ENCODE measurements at regions not wholly inside any gene's neighbourhood (a gene's known extent, or its start where the extent isn't known, plus 50 kb on each side); places are given as distances from the start of the nearest gene placed in this dataset.
"Not testable (repeated sequence)": the region's sequence is repeated elsewhere in the genome, so short reads cannot be mapped to it uniquely, and the experiment has no call there.

- no peak for DNase-seq (ENCODE audit: low read depth in 1 of 2, low spot score in 1 of 2)
- no peaks in the 10 kb centered on the region for H3K36me3 ChIP-seq
- H3K27me3 ChIP-seq: no peaks in the 10 kb centered on the region
- no peak for TF ChIP-seq CTCF (IDR thresholded peaks at IDR 0.05; ENCODE audit: low read depth, low read length)
- H3K4me3 ChIP-seq: no peak overlapping the region
- no peaks in the 10 kb centered on the region for H3K9me3 ChIP-seq (ENCODE audit: low read depth)
- no peak overlapping the region for H3K27ac ChIP-seq
- H3K4me1 ChIP-seq (ENCODE audit: low read depth): no peaks in the 10 kb centered on the region
These were observed 141.6 kb upstream of the ARHGEF26 start for GRCh38 chr3:153979418-153980251.

- H3K4me3 ChIP-seq: no peak overlapping the region
- H3K9me3 ChIP-seq (ENCODE audit: low read depth): no peaks in the 10 kb centered on the region
- no peaks in the 10 kb centered on the region for H3K36me3 ChIP-seq
- no peak for TF ChIP-seq CTCF (IDR thresholded peaks at IDR 0.05; ENCODE audit: low read depth, low read length)
- no peaks in the 10 kb centered on the region for H3K27me3 ChIP-seq
- H3K27ac ChIP-seq: no peak overlapping the region
- DNase-seq (ENCODE audit: low read depth in 1 of 2, low spot score in 1 of 2): no peak
- no peaks in the 10 kb centered on the region for H3K4me1 ChIP-seq (ENCODE audit: low read depth)
These were observed 141.0 kb upstream of the ARHGEF26 start for GRCh38 chr3:153980252-153980590.

DNA sequence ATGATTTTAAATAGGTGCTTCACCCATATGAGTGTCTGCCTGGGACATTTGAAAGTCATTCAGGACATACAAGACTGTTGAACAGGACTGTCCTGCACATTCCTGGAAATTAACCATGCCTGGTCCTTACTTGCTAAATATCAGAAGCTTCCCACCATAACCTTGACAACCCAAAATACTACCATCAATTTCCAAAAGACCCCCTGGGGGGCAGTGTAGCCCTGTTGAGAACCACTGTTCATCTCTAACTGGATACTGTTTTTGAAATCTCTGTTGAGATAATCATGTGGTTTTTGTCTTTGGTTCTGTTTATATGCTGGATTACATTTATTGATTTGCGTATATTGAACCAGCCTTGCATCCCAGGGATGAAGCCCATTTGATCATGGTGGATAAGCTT is 123.8 kb upstream of the ARHGEF26 start:
- peak; percentile 33 for TF ChIP-seq CTCF (IDR thresholded peaks at IDR 0.05; ENCODE audit: low read depth, low read length)
- not testable (repeated sequence) for H3K9me3 ChIP-seq (ENCODE audit: low read depth); H3K4me1 ChIP-seq (ENCODE audit: low read depth); H3K27ac ChIP-seq; H3K27me3 ChIP-seq; H3K4me3 ChIP-seq; H3K36me3 ChIP-seq
- peak; percentile 13 to 40 for DNase-seq (ENCODE audit: low read depth in 1 of 2, low spot score in 1 of 2)

- no peak for DNase-seq (ENCODE audit: low read depth in 1 of 2, low spot score in 1 of 2)
- TF ChIP-seq CTCF (IDR thresholded peaks at IDR 0.05; ENCODE audit: low read depth, low read length): no peak
These were observed 117.5 kb upstream of the ARHGEF26 start for GRCh38 chr3:154003649-154004048.

GRCh38 chr3:154011036-154011435 is 110.2 kb upstream of the ARHGEF26 start:
- no peak for DNase-seq (ENCODE audit: low read depth in 1 of 2, low spot score in 1 of 2)
- H3K4me1 ChIP-seq (ENCODE audit: low read depth): no peaks in the 10 kb centered on the region
- H3K27me3 ChIP-seq: no peaks in the 10 kb centered on the region
- TF ChIP-seq CTCF (IDR thresholded peaks at IDR 0.05; ENCODE audit: low read depth, low read length): no peak
- no peaks in the 10 kb centered on the region for H3K9me3 ChIP-seq (ENCODE audit: low read depth)
- no peak overlapping the region for H3K4me3 ChIP-seq
- H3K27ac ChIP-seq: no peak overlapping the region
- H3K36me3 ChIP-seq: no peaks in the 10 kb centered on the region

More at GRCh38 chr3:154003649-154004048, 117.5 kb upstream of the ARHGEF26 start:
- Histone ChIP-seq H3K36me3 (no peaks in the 10 kb centered on the region), H3K27ac (no peak overlapping the region), H3K9me3 (ENCODE audit: low read depth) (no peaks in the 10 kb centered on the region), H3K4me3 (no peak overlapping the region), H3K4me1 (ENCODE audit: low read depth) (no peaks in the 10 kb centered on the region), H3K27me3 (no peaks in the 10 kb centered on the region)

All from cardiac muscle cell (in vitro differentiated cells and primary cell).